Kidney glomerular epithelial cell (primary cell): ENCODE measurements at regions not wholly inside any gene's neighbourhood (a gene's known extent, or its start where the extent isn't known, plus 50 kb on each side); places are given as distances from the start of the nearest gene placed in this dataset.
"Not testable (repeated sequence)": the region's sequence is repeated elsewhere in the genome, so short reads cannot be mapped to it uniquely, and the experiment has no call there.

Experiments
- DNase-seq: peaks from one replicate; lab custom pipeline; 2025; lab: John Stamatoyannopoulos, UW

DNA sequence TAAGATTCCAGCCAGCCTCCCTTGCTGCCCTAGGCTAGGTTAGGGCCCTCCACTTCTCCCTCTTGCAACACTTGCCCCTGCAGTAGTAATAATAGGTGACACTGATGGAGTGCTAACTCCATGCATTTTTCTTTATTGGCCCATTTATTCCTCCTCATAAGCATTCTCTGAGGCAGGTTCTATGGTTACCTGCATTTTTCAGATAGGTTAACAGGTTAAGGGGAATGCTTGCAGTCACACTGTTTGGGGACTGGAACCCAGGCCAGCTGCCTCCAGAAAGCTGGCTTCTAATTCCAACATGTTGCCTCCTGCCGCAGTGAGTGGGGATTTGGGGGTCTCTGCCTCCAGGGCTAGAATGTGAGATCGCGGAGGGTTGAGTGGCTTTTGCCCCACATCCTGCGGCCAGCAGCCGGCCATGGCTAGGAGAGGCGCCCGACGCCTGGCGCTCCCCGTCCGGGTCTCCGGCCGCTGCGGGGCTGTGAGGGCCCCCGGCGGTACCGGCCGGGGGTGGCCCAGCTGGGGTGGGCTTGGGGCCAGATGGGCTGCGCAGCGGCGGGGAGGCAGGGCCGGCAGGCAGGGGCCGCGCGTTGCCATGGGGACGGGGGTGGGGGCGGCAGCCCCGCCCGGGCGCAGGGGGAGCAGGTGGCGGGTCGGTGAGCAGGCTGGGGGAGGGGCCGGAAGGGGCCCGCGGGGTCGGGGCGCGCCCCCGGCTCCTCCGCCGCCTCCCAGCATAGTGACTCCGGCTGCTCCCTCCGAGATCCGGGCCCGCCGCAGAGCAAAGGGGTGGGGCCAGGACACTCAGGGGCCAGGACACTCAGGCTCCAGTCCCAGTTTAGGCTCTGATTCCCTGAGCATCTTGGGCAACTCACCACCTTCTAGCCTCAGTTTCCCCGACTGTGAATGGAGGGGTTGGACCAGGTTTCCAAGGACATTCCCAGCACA, 68.4 kb upstream of the SSBP3 start:
- DNase-seq = no peak

DNA sequence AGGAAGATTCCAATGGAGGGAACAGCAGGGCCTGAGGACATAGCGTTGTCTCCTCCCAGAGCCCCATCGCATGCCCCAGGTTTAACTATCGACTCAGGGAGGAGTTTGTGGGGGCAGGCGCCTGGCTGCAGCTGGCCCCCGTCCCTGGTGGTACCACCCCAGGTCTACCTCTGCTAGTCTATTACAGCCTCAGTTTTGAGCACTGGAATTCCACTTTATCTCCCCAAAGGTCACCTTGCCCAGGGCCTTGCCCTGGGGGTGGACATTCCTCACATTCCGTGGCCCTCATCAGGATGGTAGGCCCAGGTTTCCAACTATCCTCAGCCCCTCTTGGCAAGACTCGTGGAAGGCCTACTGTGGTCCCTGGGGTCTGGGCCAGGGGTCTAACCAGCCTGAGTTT, 65.4 kb upstream of the SSBP3 start:
- DNase-seq = no peak

DNA sequence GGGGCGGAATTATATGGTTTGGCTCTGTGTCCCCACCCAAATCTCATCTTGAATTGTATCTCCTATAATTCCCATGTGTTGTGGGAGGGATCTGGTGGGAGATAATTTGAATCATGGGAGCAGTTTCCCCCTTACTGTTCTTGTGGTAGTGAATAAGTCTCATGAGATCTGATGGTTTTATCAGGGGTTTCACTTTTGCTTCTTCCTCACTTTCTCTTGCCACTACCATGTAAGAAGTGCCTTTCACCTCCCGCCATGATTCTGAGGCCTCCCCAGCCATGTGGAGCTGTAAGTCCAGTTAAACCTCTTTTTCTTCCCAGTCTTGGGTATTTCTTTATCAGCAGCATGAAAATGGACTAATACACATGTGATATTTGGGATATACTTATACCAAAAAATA, 63.2 kb upstream of the SSBP3 start:
- not testable (repeated sequence) for DNase-seq

DNA sequence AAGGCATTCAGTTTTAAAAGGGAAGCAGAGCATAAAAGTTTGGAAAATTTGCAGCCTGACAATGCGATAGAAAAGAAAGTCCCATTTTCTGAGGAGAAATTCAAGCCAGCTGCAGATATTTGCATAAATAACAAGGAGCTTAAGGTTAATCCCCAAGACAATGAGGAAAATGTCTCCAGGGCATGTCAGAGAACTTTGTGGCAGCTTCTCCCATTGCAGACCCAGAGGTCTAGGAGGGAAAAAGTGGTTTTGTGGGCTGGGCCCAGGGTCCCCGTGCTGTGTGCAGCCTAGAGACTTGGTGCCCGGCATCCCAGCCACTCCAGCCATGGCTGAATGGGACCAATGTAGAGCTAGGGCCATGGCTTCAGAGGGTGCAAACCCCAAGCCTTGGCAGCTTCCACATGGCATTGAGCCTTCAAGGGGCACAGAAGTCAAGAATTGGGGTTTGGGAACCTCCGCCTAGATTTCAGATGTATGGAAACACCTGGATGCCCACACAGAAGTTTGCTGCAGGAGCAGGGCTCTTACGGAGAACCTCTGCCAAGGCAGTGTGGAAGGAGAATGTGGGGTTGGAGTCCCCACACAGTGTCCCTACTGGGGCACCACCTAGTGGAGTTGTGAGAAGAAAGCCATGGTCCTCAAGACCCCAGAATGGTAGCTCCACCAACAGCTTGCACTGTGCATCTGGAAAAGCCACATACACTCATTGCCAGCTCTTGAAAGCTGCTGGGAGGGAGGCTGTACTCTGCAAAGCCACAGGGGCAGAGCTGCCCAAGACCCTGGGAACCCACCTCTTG, 62.3 kb upstream of the SSBP3 start:
- DNase-seq = not testable (repeated sequence)

DNA sequence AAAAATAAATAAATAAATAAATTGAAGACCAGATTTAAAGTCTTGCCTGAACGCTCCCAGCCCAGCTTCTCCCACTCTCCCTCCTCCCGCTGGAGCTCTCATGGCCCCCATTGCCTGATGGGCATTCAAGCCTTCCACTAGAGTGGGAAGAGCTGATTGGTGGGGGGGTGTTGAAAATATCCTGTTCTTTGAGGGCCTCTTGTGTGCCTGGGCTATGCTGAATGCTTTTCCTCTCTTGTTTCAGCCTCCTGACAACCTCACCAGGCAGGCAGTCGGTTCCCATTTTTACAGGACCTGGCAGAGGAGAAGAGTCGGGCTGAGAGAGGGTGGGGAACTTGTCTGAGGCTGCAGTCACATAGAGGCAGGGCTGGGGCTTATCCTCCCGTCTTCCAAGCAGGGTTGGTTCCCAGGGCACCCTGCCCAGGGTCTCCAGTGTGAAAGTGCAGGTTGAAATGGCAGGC, 59.2 kb upstream of the SSBP3 start:
- DNase-seq = no peak

DNA sequence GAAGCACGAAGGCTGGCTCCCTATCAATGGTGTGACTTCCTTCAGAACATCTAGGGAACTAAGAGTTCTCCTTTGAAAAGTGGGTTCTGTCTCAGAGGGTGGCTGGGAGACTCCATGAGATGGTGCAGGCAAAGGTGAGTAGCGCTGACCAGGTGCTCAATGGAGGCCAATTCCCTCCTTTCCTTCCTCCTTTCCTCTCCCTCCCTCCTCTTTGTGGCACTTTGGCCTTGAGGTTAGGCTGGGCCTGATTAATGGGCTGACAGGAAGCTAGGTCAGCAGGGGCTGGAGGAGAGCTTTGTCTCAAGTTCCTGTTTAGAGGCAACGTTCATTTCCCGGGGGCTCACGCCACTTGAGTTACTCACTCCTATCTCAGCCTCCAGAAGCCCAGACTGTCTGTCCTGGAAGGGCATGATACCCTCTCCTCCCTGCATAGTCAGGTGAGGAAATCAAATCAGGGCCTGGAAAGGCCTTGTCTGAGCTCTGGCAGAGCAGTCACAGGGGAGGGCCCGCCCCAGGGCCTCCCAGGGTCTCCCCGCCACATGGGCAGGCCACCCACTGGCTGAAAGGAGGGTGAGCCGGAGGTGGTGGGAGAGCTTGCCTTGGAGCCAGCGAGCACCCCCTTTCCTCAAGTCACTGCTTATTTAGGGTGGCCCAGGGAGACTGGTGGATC, 58.4 kb upstream of the SSBP3 start:
- no peak for DNase-seq

DNA sequence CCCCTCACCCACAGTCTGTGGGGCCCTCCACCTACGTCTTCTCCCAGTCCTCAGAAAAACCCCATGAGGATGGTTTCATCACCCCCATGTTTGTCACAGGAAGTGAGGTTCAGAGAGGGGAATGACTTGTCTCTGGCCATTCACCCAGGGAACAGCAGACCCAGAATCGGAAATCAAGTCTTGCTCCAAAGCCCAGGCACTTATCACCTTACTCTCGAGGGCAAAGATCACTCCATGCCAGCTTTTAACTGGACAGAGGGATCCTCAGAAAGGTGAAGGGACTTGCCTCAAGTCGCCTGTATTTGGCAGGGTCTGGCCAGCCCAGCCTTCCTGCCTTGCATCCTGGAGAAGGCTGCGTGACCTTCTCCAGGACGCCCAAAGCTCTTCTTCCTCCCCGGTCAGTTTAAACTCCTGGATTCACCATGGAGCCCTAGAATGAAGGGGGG, 57.9 kb upstream of the SSBP3 start:
- no peak for DNase-seq

DNA sequence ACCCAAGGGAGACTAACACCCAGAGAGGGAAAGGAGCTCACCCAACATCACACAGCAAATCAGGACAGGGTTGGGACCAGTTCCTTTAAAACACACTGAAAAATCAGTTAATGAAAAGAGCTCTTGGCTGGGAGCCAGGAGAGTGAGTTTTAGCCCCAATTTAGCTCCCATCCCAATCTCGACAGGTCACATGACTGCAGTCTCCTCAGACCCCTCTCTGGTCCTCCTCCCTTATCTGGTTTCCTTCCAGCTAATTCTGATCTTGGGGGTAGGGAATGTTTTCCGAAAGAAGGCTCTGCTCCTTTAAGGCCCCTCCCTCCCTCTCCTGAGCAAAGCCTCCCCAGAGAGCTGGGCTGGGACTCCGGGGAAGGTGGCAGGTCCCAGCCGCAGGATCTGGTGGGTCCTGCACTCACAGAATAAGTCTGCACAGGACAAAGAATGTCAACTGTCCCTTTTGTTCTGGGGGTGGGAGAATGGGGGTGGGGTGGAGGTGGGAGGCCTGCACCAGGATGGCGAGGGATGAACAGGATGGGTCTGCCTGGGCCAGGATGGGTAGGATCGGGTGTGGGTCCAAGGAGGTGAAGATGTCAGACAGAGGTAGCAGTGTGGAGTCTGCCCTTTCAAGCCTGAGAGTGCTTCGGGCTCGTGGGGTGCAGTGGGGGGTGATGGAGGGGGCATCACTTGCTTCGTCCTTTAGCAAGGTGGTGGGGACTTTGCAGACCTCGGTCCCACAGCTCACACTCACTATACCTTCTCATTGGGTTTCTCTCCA, 57.3 kb upstream of the SSBP3 start:
- no peak for DNase-seq

DNA sequence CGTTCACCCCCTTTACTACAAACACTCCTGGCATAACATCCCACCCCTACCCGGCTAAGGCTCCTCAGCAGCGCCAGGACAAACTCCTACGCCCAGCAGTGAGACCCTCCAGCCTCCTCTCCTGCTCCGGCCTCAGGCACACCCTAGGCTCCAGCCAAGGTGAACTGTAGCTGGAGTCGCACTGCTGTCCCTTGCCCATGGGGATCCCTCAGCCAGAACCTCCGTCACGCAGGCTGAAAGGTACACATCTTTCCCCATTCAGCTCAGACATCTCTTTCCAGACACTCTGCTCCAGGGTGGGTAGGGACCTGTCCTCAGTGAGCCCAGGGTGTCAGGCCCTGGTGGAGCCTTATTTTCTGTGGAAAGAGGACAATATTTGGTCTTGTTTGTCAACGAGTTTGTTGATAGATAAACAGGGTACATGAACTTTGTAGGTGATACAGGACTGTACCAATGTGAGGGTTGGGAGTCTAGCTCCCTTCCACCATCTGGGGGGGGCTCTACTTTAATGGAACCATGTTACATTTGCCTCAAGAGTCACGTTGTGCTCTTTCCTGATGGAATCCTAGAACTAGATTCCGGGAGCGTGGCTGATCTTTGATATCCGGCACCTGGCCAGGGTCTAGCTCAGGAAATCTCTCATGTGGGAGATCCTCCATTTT, 56.5 kb upstream of the SSBP3 start:
- DNase-seq = no peak

DNA sequence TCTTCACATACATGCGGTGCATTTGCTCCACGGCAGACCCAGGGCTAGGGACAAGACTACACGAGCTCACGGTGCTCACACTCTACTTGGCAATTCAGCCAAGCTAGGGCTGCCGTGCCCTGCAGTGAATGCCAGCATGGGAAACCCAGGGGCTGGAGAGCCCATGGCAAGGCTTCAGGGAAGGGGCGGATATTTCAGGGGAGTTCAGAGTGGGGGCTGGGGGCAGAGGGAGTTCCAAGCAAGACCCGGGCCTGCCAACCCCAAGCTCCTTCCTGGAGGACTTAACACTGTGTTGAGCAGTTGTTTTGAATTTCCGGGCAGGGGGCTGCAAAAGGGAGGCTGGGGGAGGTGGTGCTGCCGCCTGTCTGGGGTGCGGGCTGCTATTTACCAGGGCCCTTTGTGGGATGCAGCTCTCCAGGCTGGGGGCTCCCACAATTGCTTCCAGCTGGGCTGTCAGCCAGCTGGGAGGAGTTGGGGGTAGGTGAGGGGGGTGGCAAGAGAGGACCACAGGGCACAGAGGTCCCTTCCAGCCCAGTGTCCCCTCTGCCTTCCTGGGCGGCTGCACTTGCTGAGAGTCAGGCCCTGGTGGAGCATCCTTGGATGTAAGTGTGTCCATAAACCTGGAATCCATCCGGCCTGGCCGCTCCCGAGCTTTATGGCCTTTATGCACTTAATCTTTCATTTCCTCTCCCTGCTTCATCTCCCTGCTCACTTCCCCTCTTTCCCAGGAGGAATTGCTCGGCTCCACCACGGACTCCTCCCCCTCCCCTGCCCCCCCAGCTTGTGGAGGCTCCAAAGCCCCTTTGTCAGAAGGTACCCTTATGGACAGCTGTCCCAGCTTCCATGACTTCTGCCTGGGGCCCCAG, 55.8 kb upstream of the SSBP3 start:
- DNase-seq = no peak

DNA sequence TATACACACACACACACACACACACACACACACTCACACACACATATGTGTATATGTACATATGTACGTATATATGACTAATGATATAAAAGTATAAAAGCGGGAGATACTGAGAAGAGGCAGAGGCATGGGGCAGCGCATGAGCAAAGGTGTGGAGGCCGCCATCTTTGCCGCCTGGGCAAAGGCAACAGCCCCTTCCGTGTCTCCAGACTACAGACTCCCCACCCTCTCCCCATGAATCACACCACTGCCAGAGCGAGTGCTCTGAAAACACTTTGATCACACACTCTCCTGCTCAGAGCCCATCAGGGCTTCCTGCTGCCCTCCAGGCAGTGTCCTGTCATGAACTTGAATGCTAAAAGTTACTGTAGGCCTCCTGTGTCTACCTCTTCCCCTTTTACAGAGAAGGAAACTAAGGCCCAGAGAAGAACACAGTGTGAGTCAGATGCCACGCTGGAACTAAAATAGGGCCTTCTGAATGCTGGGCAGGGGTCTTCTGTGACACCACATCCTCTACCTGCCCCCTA, 54.7 kb upstream of the SSBP3 start:
- DNase-seq = no peak

DNA sequence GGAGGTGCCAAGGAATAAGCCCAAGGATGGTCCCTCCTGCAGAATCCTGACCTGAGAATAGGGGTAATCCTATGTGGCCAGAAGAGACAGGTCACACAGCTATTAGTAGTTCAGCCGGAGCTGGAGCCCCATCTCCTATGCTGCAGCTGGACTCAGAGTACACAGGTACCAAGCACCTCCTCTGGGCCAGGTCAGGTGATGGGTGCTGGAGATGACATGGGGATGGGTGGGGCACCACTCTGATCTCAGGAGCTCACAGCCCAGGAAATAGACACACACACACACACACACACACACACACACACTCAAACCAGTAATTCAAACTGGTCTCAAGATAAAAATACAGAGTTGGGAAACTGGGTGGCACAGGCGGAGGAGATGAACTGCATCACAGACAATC, 54.2 kb upstream of the SSBP3 start:
- DNase-seq = no peak

DNA sequence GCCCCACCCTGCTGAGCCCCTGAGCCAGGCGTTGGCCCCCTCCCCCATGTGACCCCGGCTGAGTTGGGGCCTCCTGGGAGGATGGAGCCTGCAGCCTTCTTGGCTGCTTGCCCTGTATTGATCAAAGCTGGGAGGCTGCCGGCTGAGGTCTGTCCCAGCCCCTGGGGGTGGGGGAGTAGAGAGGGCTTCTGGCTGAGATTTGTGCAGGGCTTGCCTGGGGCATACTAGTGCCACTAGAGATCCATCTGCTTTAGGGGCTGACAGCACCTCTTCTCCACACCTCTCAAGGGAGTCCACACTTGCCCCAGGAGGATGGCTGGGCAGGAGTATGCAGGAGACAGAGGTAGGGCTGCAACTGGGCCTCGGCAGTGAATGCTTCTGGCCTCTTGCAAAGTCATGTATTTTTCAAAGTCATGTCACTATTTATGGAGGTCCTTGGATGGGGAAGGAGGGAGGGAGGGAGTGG, 53.6 kb upstream of the SSBP3 start:
- DNase-seq = no peak

DNA sequence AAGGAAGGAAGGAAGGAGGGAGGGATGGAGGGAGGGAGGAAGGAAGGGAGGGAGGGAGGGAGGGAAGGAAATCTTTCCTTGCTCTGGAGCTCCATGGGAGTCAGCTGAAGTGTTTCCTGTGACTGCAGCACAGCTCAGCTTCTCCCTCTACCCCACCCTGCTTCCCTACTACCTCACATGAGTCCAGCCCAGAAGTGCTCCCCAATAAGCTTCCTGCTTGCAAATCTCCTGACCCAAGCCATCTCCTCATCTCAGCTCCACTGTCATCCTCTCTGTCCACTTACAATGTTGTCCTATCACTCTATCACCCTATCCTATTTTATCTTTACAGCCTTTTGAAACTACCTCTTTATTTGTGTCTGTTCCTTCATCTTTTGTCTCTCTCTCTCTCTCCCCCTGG, 52.9 kb upstream of the SSBP3 start:
- no peak for DNase-seq

DNA sequence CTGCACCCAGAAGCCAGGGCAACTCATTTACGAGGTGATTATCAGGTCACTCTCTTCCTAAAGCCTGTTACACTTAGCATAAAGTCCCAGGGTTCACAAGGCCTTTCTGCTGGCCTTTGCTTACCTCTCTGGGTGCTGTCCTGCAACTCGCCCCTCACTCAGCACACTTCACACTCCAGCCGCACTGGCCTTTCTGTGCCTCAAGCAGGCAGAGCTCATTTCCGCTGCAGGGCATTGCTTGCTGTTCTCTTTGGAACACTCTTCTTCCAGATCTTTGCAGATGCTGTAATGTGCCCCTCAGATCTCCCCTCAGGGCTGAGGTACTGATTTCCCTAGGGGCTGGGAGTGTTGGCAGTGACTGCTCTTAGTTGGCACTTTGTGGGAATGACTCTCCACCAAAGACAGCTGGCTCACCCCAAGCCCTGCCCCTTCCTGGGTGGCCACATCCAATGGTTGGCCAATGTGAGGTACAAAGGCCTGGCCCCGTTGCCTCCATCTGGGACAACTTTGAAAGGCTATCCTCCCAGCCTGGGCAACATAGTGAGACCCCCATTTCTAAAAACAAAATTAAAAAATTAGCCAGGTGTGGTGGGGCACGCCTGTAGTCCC, 50.8 kb upstream of the SSBP3 start:
- no peak for DNase-seq

DNA sequence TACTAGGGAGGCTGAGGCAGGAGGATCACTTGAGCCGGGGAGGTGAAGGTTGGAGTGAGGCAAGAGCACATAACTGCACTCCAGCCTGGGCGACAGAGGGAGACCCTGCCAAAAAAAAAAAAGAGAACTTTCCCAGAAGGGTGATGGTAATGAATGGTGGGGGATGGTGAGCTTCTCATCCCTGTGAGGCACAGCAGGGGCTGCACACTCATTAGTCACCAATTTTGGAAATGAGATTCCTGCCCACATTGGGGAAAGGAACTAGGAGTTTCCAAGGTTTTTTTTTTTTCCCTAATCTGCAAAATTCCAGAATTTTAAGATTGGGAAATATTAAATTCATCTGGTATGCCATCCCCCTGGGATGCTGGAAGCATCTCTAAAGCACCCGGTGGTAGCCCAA, 50.2 kb upstream of the SSBP3 start:
- DNase-seq = no peak
